Glomerular endothelial cell (primary cell): ENCODE measurements at regions not wholly inside any gene's neighbourhood (a gene's known extent, or its start where the extent isn't known, plus 50 kb on each side); places are given as distances from the start of the nearest gene placed in this dataset.

Source experiments
- DNase-seq: peaks from one replicate; pipeline ENCODE4 v3.0.0-alpha.2; 2011; ENCODE audit warnings: low read depth, low spot score; ENCODE audit errors: extremely low read depth

GRCh38 chr10:123567984-123568739, 98.0 kb upstream of the GPR26 start:
- DNase-seq = no peak

- DNase-seq = no peak
Observed at GRCh38 chr10:123568751-123569150, 97.4 kb upstream of the GPR26 start.

- DNase-seq = no peak
Observed at GRCh38 chr10:123569436-123570035, 96.6 kb upstream of the GPR26 start.

GRCh38 chr10:123570051-123570897, 95.9 kb upstream of the GPR26 start:
- DNase-seq = no peak

GRCh38 chr10:123570898-123571515, 95.1 kb upstream of the GPR26 start:
- no peak for DNase-seq

- no peak for DNase-seq
Observed at GRCh38 chr10:123571978-123572377, 94.2 kb upstream of the GPR26 start.

- DNase-seq = no peak
Observed at GRCh38 chr10:123573236-123574108, 92.7 kb upstream of the GPR26 start.

- no peak for DNase-seq
Observed at GRCh38 chr10:123574109-123574698, 92.0 kb upstream of the GPR26 start.

GRCh38 chr10:123575105-123575504, 91.0 kb upstream of the GPR26 start:
- no peak for DNase-seq

- no peak for DNase-seq
Observed at GRCh38 chr10:123576706-123577105, 89.4 kb upstream of the GPR26 start.

- no peak for DNase-seq
Observed at GRCh38 chr10:123577921-123578461, 88.2 kb upstream of the GPR26 start.

GRCh38 chr10:123578721-123579120, 87.4 kb upstream of the GPR26 start:
- no peak for DNase-seq

GRCh38 chr10:123579675-123580074, 86.5 kb upstream of the GPR26 start:
- DNase-seq = no peak

GRCh38 chr10:123580426-123580825, 85.7 kb upstream of the GPR26 start:
- no peak for DNase-seq

GRCh38 chr10:123581656-123582055, 84.5 kb upstream of the GPR26 start:
- no peak for DNase-seq

GRCh38 chr10:123582084-123582989, 83.8 kb upstream of the GPR26 start:
- no peak for DNase-seq

- peak; percentile 29 for DNase-seq
Observed at GRCh38 chr10:123583639-123584418, 82.3 kb upstream of the GPR26 start.

GRCh38 chr10:123584419-123584775, 81.8 kb upstream of the GPR26 start:
- DNase-seq = no peak
